Activated CD8-positive, alpha-beta T cell treated with anti-CD3 and anti-CD28 coated beads for 36 hours (primary cell): ENCODE measurements at regions not wholly inside any gene's neighbourhood (a gene's known extent, or its start where the extent isn't known, plus 50 kb on each side); places are given as distances from the start of the nearest gene placed in this dataset.

Experiments
- ATAC-seq: fragments of 200-7000 bp; cut with Tn5 transposase; one replicate; pipeline ENCODE4 v1.10.0; 2021; ENCODE audit warnings: mild to moderate bottlenecking, moderate library complexity
- CTCF ChIA-PET: fragments of 350-600 bp; sonication (Branson Sonifier 250); formaldehyde crosslinking; loops from one replicate; lab custom pipeline; 2021; ENCODE audit warnings: antibody characterized with exemption; lab: Charles Lee
- POLR2A ChIA-PET: fragments of 350-600 bp; sonication (Branson Sonifier 250); formaldehyde crosslinking; loops from one replicate; lab custom pipeline; 2021; ENCODE audit warnings: antibody characterized with exemption; lab: Charles Lee
- DNase-seq: peaks from one replicate; pipeline ENCODE4 v3.0.0-alpha.2; 2020
- H3K27ac Mint-ChIP-seq: one replicate; pipeline ENCODE4 v1.8.0; 2021; ENCODE audit warnings: mild to moderate bottlenecking, mixed read lengths
- H3K27me3 Mint-ChIP-seq: one replicate; pipeline ENCODE4 v1.8.0; 2021; ENCODE audit warnings: mixed read lengths
- H3K36me3 Mint-ChIP-seq: one replicate; pipeline ENCODE4 v1.8.0; 2021; ENCODE audit warnings: low read depth, mixed read lengths
- H3K4me1 Mint-ChIP-seq: one replicate; pipeline ENCODE4 v1.8.0; 2021; ENCODE audit warnings: low read depth, mixed read lengths
- H3K4me3 Mint-ChIP-seq: one replicate; pipeline ENCODE4 v1.8.0; 2021; ENCODE audit warnings: mild to moderate bottlenecking, moderate library complexity, mixed read lengths
- H3K9me3 Mint-ChIP-seq: one replicate; pipeline ENCODE4 v1.8.0; 2021; ENCODE audit warnings: mixed read lengths
- CTCF ChIP-seq: fragments of 200-600 bp; IDR thresholded peaks from one replicate; pipeline ENCODE4 v1.8.0; 2022; ENCODE audit warnings: antibody characterized with exemption, mild to moderate bottlenecking
- intact Hi-C: fragments of 100-400 bp; cut with micrococcal nuclease; formaldehyde crosslinking; loops from one replicate; pipeline ENCODE4 v1.10.0; 2022

DNA sequence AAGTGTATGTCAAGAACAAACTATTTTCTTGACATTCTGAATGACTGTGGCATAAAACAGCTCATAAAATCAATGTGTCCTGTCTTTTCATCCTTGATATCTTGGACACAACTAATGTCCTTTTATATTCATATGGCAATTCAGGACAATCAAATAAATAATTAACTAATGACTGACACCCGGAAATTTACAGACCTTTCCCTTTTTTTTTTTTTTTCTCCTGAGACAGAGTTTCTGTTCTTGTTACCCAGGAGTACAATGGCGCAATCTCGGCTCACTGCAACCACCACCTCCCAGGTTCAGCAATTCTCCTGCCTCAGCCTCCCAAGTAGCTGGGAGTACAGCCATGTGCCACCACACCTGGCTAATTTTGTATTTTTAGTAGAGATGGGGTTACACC, 107.1 kb upstream of the LGSN start:
- ChIA-PET POLR2A (no interaction called here), CTCF (no interaction called here)
- Mint-ChIP-seq H3K36me3 (no peaks in the 10 kb centered on the region), H3K4me1 (no peaks in the 10 kb centered on the region), H3K4me3 (no peak overlapping the region), H3K9me3 (no peaks in the 10 kb centered on the region), H3K27me3 (no peaks in the 10 kb centered on the region), H3K27ac (no peak overlapping the region)
- intact Hi-C loops = no loop called here
- TF ChIP-seq CTCF = no peak
- no peak for DNase-seq
- ATAC-seq = no peak

DNA sequence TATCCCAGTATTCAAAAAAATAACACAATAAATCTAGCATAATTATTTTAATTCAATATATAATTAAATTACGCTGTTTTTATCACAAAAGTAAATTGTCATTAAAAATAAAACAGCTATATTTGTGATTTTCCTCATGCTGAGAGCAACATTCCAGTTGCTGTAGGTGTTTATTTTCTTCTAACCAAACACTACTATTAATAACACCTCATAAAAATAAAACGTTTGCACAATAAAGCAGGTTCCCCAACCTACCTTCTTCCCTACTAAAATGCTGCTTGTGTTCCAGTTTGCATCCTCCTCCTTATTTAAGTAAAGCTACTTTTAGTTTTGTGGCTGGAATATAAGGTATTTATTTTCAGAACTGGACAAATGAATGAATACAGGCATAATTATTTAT, 108.2 kb upstream of the LGSN start:
- DNase-seq (no peak), ATAC-seq (no peak)
- no peak overlapping the region for H3K4me3 Mint-ChIP-seq
- POLR2A ChIA-PET = no interaction called here
- CTCF ChIA-PET = no interaction called here
- H3K36me3 Mint-ChIP-seq = no peaks in the 10 kb centered on the region
- no peaks in the 10 kb centered on the region for H3K9me3 Mint-ChIP-seq
- no peaks in the 10 kb centered on the region for H3K4me1 Mint-ChIP-seq
- no peaks in the 10 kb centered on the region for H3K27me3 Mint-ChIP-seq
- TF ChIP-seq CTCF = no peak
- intact Hi-C loops = no loop called here
- no peak overlapping the region for H3K27ac Mint-ChIP-seq

DNA sequence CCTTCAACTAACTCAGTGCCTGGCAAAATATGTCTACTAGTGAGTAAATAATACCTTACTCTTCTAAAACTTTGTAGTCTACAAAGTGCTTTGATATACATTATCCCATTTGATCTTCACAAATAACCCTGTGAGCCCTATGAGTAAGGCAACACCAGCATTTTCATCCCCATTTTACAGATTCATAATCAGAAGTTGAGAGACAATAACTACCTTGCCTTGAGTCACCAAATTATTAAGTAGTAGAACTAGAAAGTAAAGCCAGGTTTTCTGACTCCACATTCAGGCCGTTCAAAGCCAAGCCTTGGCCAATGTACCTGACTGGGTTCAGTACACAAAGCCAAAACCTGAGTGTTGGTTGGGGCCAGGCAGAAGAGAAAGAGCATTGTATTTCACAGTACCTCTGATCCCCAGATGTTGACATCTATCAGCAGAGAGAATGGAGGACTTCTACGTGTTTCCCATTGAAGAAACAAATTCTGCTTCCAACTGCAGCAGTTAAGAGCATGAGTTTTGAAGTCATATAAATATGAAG, 111.3 kb upstream of the LGSN start:
- ATAC-seq = no peak
- intact Hi-C loops = no loop called here
- Mint-ChIP-seq H3K36me3 (no peaks in the 10 kb centered on the region), H3K4me3 (no peak overlapping the region), H3K27ac (no peak overlapping the region), H3K4me1 (no peaks in the 10 kb centered on the region), H3K9me3 (no peaks in the 10 kb centered on the region), H3K27me3 (no peaks in the 10 kb centered on the region)
- POLR2A ChIA-PET = no interaction called here
- no peak for DNase-seq
- CTCF ChIA-PET = no interaction called here
- TF ChIP-seq CTCF = no peak

DNA sequence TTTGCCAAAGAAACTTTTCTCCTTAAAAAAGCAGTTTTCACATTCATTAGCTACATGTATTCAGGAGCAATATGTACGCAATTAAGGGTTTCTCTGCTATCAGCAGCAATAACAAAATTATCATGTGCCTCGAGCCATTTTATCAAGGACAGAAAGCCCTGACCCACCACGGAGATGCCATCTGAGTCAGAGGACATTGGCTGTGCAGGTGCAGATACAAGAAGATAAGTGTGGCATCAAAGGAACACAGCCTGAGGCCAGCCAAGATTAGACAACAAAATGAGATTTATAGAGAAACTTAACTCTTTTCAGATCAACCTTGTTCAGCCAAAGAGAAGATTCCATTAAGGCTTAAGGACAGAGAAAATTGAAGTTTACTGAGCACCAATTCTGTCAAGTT, 115.2 kb upstream of the LGSN start:
- POLR2A ChIA-PET = no interaction called here
- CTCF ChIA-PET = no interaction called here
- Mint-ChIP-seq H3K27ac (no peak overlapping the region), H3K9me3 (peaks cover 2% of the 10 kb centered on the region), H3K4me1 (no peaks in the 10 kb centered on the region), H3K4me3 (no peak overlapping the region), H3K27me3 (no peaks in the 10 kb centered on the region), H3K36me3 (no peaks in the 10 kb centered on the region)
- TF ChIP-seq CTCF = no peak
- intact Hi-C loops = no loop called here
- DNase-seq (no peak), ATAC-seq (no peak)

GRCh38 chr6:63436356-63436755, 116.6 kb upstream of the LGSN start:
- Mint-ChIP-seq H3K27ac (no peak overlapping the region), H3K27me3 (no peaks in the 10 kb centered on the region), H3K4me3 (no peak overlapping the region), H3K4me1 (peaks cover 4% of the 10 kb centered on the region), H3K9me3 (peaks cover 2% of the 10 kb centered on the region), H3K36me3 (no peaks in the 10 kb centered on the region)
- ChIA-PET POLR2A (no interaction called here), CTCF (no interaction called here)
- DNase-seq (no peak), ATAC-seq (no peak)
- intact Hi-C loops = no loop called here
- no peak for TF ChIP-seq CTCF
